GM19463 (cell line): ENCODE measurements at regions not wholly inside any gene's neighbourhood (a gene's known extent, or its start where the extent isn't known, plus 50 kb on each side); places are given as distances from the start of the nearest gene placed in this dataset.
"Not testable (repeated sequence)": the region's sequence is repeated elsewhere in the genome, so short reads cannot be mapped to it uniquely, and the experiment has no call there.

Experiments used
- ATAC-seq: cut with Tn5 transposase; IDR thresholded peaks from one replicate; pipeline ENCODE4 v1.9.1; 2021; ENCODE audit warnings: mild to moderate bottlenecking, moderate library complexity; ENCODE audit not compliant: unreplicated experiment

DNA sequence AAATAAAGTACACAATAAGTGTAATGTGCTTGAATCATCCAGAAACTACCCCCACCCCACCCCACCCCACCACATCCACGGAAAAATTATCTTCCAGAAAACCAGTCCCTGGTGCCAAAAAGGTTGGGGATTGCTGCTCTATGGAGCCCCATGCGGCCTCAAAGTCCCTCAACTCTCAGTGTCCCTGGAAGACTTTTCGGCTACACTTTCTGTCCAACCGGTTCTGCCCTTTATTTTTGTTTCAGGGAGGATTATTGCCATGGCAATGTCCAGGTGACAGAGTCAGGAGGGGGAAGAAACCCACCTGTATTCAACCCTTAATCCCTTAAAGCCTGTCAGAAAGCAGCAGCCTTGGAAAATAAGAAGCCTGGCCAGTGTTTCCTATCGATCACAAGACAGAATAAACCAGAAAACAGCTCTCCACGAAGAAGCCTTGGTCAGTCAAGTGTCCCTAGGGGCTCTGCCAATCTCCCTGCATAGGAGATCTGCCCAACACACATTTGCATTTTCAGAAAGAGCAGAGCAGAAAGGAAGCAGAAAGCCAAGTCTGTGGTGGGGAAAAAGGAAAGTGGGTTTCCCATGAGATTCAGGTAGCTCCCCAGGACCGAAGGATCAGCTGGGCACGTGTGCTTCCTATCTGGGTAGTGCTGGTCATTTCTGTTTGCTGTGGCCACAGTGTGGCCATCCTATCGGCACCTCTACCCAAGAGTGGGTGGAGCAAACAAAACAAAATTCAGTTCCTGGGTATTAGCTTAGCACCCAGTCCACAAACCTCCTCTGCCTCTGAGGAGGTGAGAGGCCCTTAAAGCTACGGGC, 342.7 kb downstream of the SOX9 start:
- ATAC-seq: peak; percentile 40

DNA sequence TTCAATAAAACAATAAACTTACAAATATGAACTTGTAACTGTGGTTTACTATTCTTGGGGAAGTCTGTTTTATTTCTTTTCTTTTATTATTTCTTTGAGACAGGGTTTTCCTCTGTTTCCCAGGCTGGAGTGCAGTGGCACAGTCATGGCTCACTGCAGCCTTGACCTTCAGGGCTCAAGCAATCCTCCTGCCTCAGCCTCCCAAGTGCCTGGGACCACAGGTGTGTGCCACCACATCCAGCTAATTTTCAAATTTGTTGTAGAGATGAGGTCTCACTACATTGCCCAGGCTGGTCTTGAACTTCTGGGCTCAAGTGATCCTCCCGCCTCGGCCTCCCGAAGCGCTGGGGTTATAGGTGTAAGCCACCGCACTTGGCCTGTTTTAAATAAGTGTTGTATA, 343.4 kb downstream of the SOX9 start:
- not testable (repeated sequence) for ATAC-seq

DNA sequence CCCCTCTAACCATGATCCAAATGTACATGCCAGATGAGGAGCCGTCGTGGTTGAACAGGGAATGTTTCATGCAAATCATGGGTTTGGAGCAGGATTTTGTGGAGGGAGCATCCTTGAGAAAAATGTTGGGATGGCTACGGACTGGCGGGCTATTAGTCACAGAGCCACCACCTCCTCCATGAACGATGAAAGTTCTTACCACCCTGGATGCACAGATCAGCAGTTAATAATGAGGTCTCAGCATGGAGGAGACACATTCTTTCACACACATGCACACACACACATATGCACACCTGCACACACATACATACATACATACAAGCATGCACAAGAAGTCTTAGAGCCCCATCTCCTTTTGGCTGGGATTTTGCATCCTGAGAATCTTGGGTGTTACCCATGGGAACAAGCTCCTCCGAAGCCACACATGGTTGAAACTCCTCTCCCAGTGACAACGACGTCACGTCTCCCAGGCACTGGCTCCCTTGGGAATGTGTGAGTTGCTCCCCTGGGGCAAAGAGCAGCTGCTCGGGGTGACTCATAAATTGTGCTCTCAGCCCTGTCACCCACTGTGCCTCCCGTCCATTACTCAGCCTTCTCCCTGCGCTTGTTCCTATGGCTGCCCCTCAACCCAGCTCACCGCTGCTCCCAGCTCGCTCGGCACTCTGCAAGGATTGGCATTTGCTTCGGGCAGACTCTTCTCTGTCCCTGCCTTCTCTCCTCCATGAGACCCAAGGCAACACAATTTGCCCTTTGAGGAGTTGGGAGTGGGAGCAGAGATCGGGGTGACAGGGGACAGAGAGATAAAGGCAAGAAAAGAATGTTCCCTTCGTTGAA, 344.6 kb downstream of the SOX9 start:
- peak; percentile 43 for ATAC-seq

DNA sequence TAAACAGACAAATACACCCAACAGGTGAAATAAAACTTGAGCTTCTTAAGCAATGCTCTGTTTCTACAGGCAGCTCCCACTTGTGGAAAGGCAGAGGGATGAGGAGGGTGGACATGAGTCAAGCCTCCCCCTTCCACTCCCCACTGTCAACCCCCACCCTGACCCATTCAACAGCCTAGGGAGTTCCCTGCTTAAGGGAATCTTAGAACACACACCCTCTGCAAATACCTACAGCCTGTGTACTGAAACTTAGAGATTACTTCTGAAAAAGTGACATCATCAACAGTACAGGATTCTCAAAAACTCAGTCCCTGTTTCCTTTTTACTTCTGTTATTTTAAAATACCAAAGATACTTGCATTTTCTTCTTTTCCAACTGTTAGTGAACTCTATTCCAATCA, 345.4 kb downstream of the SOX9 start:
- ATAC-seq: peak; percentile 49

DNA sequence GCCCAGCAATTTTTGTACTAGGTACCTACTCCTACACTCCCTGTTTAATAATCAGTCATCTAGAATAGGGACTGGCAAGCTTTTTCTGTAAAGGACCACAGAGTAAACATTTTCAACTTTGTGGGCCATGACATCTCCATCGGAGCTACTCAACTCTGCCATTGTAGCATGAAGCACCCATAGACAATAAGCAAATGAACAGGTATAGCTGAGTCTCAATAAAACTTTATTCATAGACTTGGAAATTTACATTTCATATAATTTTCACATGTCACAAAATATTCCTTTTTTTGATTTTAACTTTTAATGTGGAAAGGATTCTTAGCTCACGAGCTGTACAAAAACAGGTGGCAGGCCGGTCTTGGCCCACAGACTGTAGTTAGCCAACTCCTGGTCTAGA, 345.8 kb downstream of the SOX9 start:
- peak; percentile 5 for ATAC-seq

DNA sequence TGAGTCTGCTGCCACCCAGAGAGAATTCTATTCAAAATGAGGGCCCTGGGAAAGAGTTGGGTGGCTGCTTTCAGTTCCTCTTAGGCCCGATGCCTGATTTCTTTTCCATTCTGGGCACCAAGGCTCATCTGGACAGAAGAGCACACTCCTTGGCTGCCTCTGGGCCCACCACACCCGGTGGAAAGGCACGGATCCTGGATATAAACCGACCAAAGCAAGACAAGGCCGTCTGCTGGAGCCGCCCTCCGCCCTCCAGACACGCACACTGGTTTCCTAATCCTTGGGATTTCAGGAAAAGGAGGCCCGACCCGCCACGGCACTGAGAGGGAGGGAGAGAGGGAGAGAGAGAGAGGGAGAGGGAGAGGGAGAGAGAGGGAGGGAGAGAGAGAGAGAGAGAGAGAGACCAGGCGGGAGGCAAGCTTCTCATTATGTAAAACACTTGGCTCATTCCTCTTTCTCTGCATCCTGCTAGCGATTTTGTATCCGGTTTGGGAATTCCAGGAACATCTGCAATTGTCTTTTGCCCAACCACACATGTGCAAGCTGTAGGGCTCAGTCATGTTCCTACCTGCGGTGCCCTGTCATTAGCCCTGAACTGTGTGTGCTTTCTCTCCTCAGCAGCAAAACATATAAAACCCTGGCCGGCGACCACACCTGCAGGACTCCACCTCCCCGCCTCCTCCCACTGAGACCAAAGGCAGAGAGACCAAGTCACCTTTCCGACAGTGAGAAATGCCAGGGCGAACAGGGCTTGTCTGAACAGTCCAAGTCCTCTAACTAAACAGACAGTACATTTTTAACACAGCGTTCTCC, 347.2 kb downstream of the SOX9 start:
- no peak for ATAC-seq

DNA sequence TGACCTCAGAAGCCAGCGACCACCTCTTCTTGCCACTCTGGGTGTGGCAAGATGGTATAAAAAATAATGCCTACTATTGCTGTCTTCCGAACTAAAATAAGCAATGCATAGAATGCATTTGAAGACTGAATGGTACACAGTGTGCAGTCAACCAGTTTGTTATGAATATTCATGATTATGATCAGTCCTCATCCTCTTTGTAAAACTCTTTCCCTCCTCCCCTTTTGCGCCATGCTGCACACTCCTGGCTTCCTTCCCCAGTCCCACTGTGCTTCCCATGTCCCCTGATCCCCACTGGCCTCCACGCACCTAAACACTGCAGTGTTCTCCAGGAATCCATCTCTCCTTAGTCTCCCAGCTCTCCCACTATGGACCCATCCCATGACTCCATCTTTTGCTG, 348.0 kb downstream of the SOX9 start:
- ATAC-seq: no peak

DNA sequence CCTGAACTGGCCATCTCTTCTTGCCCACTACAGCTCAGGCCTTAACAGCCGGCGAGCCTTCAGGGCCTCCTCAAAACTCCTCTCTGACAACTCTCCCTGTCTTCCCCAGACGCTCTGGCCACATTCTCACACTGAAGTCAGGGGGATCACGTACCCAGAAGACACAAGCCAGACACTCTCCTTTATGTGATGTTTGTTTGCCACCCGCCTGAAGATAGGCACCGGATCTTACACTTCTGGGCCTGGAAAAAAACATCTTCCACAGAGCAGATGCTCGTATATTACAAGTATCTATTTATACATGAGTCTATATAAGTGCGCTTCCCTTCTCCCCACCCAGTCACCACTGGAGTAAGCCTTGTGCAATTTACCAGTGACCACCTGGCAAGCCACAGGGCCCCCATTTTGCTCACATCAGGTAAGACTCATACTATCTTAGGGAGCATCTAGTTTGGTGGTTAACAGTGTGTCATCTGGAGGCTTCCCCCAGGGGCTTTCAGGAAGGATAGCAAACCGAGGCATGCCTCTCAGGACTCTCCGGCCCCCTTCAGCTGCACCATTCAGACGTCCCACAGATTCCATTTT, 349.4 kb downstream of the SOX9 start:
- ATAC-seq: no peak

DNA sequence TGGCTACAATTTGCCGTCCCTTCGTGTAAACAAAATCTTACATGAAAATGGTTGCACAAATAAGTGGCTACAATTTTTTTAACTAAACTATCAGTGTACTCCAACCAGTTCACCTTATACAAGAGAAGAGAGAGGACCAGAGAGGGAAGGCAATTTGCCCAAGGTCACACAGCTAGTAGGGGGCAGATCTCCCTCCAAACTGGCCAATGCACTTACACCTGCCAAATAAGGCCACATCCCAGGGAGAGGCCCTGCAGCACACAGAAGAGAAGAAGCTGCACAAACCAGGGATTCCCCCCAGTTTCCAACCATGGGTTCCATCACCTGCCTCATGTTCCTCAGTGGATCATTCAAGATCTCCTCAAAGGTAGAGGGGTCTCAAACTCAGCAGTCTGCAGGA, 349.9 kb downstream of the SOX9 start:
- no peak for ATAC-seq

DNA sequence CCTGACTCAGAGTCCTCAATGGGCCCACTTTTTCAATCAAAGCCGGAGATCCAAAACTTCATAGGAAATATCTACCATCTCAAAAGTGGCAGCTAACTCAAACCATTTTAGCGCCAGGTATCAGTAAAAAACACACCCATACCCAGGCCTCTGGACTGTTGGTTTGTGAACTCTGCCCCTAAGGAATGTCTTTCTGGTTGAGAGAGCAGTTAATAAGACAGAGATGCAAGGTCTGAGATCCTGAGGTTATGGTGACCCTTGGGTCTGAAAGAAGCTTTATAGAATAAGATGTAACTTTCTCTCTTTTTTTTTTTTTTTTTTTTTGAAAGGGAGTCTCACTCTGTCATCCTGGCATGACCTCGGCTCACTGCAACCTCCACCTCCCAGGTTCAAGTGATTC, 350.5 kb downstream of the SOX9 start:
- ATAC-seq: no peak

DNA sequence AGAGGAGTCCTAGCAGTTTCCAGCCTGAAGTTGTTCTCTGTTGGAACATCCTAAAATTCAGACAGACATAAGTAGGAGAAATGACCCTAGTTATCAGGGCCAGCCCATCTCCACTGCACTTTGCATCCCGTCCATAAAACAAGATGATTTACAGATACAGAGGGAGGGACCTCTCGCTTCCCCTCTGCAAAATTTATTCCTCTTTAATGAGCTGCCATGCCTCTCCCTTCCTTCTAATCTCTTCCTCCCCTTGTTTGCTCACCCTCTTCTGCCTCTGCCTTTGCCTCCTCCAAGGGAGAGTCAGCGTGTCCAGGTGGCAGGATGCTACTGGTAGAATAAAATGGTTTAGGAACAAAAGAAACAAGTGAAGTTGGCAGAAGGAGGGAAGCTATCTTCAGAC, 351.3 kb downstream of the SOX9 start:
- ATAC-seq: no peak

DNA sequence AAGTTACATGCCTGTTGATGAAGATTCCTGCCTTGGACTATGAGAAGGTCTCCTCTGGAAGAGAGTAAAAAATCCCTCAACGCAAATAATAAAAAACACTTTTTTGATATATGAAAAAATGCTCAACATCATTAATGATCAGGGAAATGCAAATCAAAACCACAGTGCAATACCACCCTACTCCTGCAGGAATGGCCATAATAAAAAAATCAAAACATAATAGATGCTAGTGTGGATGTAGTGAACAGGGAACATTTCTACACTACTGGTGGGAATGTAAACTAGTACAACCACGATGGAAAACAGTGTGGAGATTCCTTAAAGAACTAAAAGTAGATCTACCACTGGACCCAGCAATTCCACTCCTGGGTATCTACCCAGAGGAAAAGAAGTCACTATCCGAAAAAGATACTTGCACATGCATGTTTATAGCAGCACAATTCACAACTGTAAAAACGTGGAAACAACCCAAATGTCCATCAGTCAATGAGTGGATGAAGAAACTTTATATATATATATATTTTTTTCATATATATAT, 352.1 kb downstream of the SOX9 start:
- ATAC-seq: not testable (repeated sequence)

DNA sequence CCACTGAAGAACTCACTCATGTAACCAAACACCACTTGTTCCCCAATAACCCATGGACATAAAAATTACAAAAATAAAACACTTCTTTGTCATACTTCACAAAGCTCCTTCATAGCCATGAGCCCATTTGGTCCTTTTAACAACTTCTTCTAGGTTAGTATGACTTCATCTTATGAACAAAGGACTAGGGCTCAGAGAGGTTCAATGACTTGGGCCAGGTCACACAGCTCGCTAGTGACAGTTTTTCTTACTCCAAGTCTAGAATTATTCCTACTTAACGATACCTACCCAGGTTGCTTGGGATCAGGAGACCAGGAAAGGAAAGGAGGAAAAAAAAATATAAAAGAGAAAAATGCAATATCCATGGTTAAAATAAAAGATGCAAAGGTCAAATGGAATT, 353.4 kb downstream of the SOX9 start:
- ATAC-seq: no peak

DNA sequence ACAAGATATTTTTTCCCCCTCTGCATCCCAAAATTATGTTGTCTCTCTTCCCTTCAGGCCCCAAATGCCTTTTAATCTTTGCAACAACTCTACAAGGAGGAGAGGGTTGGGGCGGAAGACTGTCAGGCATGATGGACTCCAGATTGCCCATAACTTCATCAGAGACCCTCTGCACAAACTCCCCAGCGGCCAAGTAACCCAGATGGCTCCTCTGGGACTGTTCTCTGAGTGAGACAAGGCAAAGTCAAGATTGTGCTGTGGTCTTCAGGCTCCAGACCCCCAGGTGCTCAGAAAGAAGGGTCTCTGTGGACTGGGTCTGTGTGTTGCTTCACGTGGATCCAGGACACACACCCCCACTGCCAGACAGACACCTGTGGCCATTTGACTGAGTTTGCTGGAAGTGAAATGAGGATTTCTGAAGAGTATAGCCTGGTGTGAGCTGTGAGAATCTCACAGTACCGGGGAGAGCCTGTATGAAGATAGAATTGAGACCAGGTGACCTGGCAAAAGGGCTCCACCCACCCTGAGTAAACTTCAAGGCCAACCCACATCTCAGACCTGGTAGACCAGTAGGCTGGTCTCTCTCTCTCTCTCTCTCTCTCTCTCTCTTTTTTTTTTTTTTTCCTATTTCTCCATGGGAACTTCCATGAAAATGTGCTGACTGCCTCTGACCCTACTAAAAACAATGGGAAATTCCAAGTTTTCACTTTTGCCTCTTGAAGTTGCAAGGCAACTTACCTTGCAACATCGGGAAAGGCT, 354.1 kb downstream of the SOX9 start:
- ATAC-seq: no peak

DNA sequence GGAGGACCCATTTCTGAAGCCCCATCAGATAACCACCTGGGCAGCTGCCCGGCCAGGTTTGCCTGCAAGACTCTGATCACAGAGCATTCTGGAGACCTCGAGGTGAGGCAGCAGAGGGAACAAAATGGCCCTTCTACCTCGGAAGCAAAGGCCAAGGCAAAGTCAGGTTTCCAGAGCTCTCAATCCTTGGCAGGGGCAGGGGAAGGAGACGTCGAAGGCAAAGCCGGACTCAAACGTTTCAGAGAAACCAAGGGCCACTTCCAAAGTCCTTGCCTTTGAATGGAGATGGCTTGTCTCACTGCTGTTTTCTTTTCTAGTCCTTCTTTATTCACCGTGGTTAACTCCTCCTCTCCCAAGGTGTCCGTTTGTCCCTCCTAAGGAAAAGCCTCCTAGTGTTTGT, 355.3 kb downstream of the SOX9 start:
- no peak for ATAC-seq

DNA sequence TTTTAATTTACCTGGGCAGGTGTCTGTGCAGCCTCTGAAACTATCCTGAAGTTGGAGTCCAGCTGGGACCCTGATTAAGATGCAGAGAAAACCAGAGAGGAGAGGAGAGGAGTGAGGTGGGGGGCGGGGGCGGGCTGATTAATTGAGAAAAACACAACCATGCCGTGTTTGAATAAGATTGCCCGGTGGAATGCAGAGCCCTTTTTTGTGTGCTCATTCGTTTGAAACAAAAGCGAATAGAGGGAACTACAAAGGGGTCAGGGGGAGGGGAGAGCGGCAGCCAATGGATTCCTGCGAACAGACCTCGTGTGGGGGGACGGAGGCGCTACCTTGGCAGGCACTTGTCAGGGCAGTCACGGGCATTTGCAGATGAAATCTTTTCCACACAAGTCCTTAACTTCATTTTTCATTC, 355.8 kb downstream of the SOX9 start:
- ATAC-seq: no peak

DNA sequence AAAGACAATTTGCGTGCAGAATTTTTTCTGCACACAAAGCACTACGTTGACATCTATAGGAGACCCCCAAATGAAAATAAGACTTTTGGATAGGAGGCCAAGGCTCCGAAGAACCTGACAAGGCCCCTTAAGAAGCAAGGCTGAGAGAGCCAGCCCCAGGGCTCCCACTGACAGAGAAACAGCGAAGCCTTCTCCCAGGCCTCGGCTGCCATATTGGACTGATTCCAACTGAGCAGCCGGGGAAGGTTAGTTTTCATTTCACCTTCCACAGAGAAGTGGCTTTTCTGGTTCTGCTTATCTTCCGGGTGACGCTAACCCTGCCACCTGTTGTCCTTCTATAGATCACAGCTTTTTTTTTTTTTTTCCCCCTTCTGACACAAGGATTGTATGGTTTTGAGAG, 356.7 kb downstream of the SOX9 start:
- ATAC-seq: no peak

DNA sequence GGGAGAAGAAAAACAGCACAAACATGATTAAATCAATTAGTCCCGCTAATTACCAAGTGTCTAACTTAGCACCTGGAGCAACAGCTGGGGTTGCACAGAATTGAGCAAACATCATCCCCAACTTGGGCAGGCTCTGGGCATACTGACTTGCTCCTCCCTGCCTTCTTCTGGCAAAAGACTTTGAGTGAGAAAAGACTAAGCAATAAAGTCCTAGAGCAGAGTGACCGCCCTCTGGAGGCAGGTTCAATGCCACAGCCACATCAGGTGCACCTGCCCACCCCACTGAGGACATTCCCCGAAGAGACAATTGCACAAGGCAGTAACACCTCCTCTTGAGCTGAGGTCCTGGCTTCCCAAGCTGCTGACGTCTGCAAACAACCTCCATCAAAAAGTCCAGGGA, 358.3 kb downstream of the SOX9 start:
- no peak for ATAC-seq

DNA sequence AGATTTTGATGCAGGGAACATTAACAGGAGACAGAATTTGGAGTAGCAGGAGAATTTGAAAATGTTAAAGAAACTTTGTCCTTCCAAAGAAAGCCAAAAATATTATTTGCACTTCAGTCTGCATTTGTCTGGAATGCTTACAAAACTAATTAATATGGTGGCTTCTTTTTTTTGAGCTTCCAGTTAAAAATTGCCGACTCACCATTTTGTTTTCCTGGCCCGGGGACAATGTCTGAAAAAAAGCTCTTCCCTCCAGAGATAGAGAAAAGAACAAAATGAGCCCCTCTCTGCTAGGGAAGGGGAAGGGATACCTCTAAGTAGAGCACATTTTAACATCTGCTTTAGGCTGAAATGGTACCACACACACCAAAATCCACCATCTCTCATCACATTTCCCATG, 360.8 kb downstream of the SOX9 start:
- no peak for ATAC-seq

DNA sequence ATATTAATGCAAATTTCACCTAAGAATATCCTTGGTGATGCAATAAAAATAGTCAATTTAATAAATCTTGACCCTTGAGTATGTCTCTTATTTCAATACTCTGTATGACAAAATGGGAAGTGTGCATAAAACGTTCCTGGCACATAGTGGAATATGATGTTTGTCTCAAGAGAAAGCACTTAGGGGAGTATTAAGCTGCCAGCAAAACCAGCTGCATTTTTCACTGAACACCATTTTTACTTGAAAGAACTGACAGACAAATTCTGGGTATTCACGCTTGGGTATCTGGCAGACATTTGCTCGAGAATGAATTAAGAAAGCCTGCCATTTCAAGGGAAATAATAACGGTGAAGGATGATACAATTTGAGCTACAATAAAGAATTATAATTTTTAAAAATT, 364.8 kb downstream of the SOX9 start:
- ATAC-seq: no peak
